Calu3 (cell line): ENCODE measurements at regions not wholly inside any gene's neighbourhood (a gene's known extent, or its start where the extent isn't known, plus 50 kb on each side); places are given as distances from the start of the nearest gene placed in this dataset.

Source experiments
- BruUV-seq: library from RNA; stranded (reverse); fragments of 400-500 nt; replicated peaks from 2 replicates; lab custom pipeline; 2021; lab: Mats Ljungman, UMichigan
- CTCF ChIA-PET: fragments of 300-600 bp; sonication (Branson Sonifier 250); formaldehyde crosslinking; loops from one replicate; lab custom pipeline; 2022; ENCODE audit warnings: antibody characterized with exemption; lab: Charles Lee
- DNase-seq: peaks from one replicate; pipeline ENCODE4 v3.0.0; 2022
- H3K27ac Mint-ChIP-seq: one replicate; pipeline ENCODE4 v1.8.0; 2022; ENCODE audit warnings: mixed read lengths; ENCODE audit not compliant: unreplicated experiment
- H3K27me3 Mint-ChIP-seq: one replicate; pipeline ENCODE4 v1.8.0; 2022; ENCODE audit warnings: mixed read lengths; ENCODE audit not compliant: unreplicated experiment
- H3K36me3 Mint-ChIP-seq: one replicate; pipeline ENCODE4 v1.8.0; 2022; ENCODE audit warnings: mild to moderate bottlenecking, moderate library complexity, mixed read lengths; ENCODE audit not compliant: insufficient read depth, unreplicated experiment
- H3K4me1 Mint-ChIP-seq: one replicate; pipeline ENCODE4 v1.8.0; 2022; ENCODE audit warnings: mild to moderate bottlenecking, low read depth, mixed read lengths; ENCODE audit not compliant: unreplicated experiment
- H3K4me3 Mint-ChIP-seq: one replicate; pipeline ENCODE4 v1.8.0; 2022; ENCODE audit warnings: mild to moderate bottlenecking, low read depth, moderate library complexity, mixed read lengths; ENCODE audit not compliant: unreplicated experiment
- H3K9me3 Mint-ChIP-seq: one replicate; pipeline ENCODE4 v1.8.0; 2022; ENCODE audit warnings: low read depth, mixed read lengths; ENCODE audit not compliant: unreplicated experiment
- CTCF ChIP-seq: fragments of 200-600 bp; IDR thresholded peaks from one replicate; pipeline ENCODE4 v1.8.0; 2022; ENCODE audit warnings: antibody characterized with exemption; ENCODE audit not compliant: unreplicated experiment
- intact Hi-C: fragments of 100-400 bp; cut with micrococcal nuclease; formaldehyde crosslinking; loops from one replicate; pipeline ENCODE4 v1.10.0; 2022; ENCODE audit not compliant: unreplicated experiment

- TF ChIP-seq CTCF = no peak
- H3K36me3 Mint-ChIP-seq = no peaks in the 10 kb centered on the region
- DNase-seq = no peak
- H3K9me3 Mint-ChIP-seq = peaks cover 4% of the 10 kb centered on the region
- H3K27ac Mint-ChIP-seq = no peak overlapping the region
- CTCF ChIA-PET = no interaction called here
- no peaks in the 10 kb centered on the region for H3K4me1 Mint-ChIP-seq
- H3K4me3 Mint-ChIP-seq = no peak overlapping the region
- BruUV-seq = no TSS peak
- H3K27me3 Mint-ChIP-seq = no peaks in the 10 kb centered on the region
- intact Hi-C loops = no loop called here
Observed at GRCh38 chr5:2262620-2263019, 379.9 kb upstream of the IRX4 start.

- H3K4me3 Mint-ChIP-seq = no peak overlapping the region
- H3K36me3 Mint-ChIP-seq = no peaks in the 10 kb centered on the region
- H3K9me3 Mint-ChIP-seq = peaks cover 4% of the 10 kb centered on the region
- intact Hi-C loops = no loop called here
- TF ChIP-seq CTCF = no peak
- no peaks in the 10 kb centered on the region for H3K27me3 Mint-ChIP-seq
- no peaks in the 10 kb centered on the region for H3K4me1 Mint-ChIP-seq
- no peak for DNase-seq
- H3K27ac Mint-ChIP-seq = no peak overlapping the region
- BruUV-seq = no TSS peak
- CTCF ChIA-PET = no interaction called here
Observed at GRCh38 chr5:2261004-2261703, 378.4 kb upstream of the IRX4 start.

- CTCF ChIA-PET = no interaction called here
- Mint-ChIP-seq H3K9me3 (peaks cover 10% of the 10 kb centered on the region), H3K36me3 (no peaks in the 10 kb centered on the region), H3K4me1 (no peaks in the 10 kb centered on the region), H3K27me3 (no peaks in the 10 kb centered on the region), H3K4me3 (no peak overlapping the region), H3K27ac (no peak overlapping the region)
- intact Hi-C loops = no loop called here
- no peak for TF ChIP-seq CTCF
- no TSS peak for BruUV-seq
- no peak for DNase-seq
Observed at GRCh38 chr5:2260211-2261003, 377.7 kb upstream of the IRX4 start.

GRCh38 chr5:2259494-2260107 is 376.9 kb upstream of the IRX4 start:
- BruUV-seq = no TSS peak
- Mint-ChIP-seq H3K9me3 (peaks cover 10% of the 10 kb centered on the region), H3K4me3 (no peak overlapping the region), H3K36me3 (no peaks in the 10 kb centered on the region), H3K4me1 (no peaks in the 10 kb centered on the region), H3K27ac (no peak overlapping the region), H3K27me3 (no peaks in the 10 kb centered on the region)
- DNase-seq = no peak
- CTCF ChIA-PET = no interaction called here
- intact Hi-C loops = no loop called here
- TF ChIP-seq CTCF = no peak
